Epidermal melanocyte (primary cell): ENCODE measurements at regions not wholly inside any gene's neighbourhood (a gene's known extent, or its start where the extent isn't known, plus 50 kb on each side); places are given as distances from the start of the nearest gene placed in this dataset.

Experiments
- DNase-seq: peaks from one replicate; pipeline ENCODE4 v3.0.0; 2011; ENCODE audit warnings: low spot score; ENCODE audit not compliant: insufficient read length

DNA sequence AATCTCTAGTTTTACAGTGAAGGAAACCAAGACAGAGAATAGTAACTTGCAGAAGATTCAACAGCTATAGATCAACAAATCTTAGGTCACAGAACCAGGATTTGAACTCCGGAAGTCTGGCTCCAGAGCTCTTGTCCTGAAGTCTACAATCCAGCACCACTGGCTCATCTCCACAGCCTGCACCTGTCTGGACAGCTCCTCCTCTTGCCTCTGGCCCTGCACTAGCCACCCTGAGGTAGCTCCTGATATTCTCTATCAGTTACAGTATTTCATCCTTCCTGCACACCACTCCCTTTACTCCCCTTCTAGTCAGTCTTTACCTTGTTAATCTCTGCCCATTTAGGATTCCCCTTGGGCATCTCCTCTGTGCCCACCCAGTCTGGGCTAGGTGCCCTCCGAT is 58.1 kb upstream of the LNX1 start:
- DNase-seq: no peak

GRCh38 chr4:53647547-53647946 is 56.3 kb upstream of the LNX1 start:
- DNase-seq: no peak

DNA sequence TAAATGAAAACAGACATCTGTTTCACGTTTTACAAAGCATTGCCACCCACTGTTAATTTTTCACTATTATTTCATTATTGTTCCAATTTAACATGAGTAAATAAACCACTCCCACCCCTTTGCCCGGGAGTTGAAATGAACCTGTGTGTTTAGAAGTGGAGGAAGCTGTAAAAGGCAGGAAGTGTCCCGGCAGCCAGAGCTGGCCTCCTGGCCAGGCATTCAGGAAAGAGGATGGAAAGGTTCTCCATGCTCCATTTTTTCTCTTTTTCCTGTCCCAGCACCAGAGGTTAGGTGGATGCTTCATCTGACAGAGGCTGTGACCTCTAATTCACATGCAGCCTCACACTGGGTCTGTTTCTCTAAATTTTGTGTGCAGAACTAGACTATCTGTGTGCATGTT is 55.5 kb upstream of the LNX1 start:
- no peak for DNase-seq

- DNase-seq: no peak
These were observed 53.8 kb upstream of the LNX1 start for GRCh38 chr4:53645108-53645507.

GRCh38 chr4:53644607-53645006 is 53.3 kb upstream of the LNX1 start:
- DNase-seq: no peak
